GM23248 (cell line): ENCODE measurements at regions not wholly inside any gene's neighbourhood (a gene's known extent, or its start where the extent isn't known, plus 50 kb on each side); places are given as distances from the start of the nearest gene placed in this dataset.

Experiments
- DNase-seq: peaks from one replicate; pipeline ENCODE4 v3.0.0-alpha.2; 2015
- H2AFZ ChIP-seq: fragments of 200-600 bp; sonication (generic); 2 replicates; pipeline ENCODE4 v1.6.1; 2016; ENCODE audit warnings: antibody characterized with exemption
- H3F3A ChIP-seq: fragments of 200-600 bp; sonication (generic); 2 replicates; pipeline ENCODE4 v1.6.1; 2016; ENCODE audit warnings: mild to moderate bottlenecking, antibody characterized with exemption, mixed run types; ENCODE audit not compliant: insufficient read depth
- H3K27ac ChIP-seq: fragments of 200-600 bp; sonication (generic); 2 replicates; pipeline ENCODE4 v1.5.1; 2016; ENCODE audit warnings: mild to moderate bottlenecking
- H3K27me3 ChIP-seq: fragments of 200-600 bp; sonication (generic); replicated peaks from 2 replicates; pipeline ENCODE4 v1.6.1; 2016; ENCODE audit warnings: mild to moderate bottlenecking; ENCODE audit not compliant: insufficient read depth
- H3K36me3 ChIP-seq: fragments of 200-600 bp; sonication (generic); 2 replicates; pipeline ENCODE4 v1.6.1; 2016; ENCODE audit warnings: low read depth, mild to moderate bottlenecking
- H3K4me1 ChIP-seq: fragments of 200-600 bp; sonication (generic); 2 replicates; pipeline ENCODE4 v1.6.1; 2016; ENCODE audit warnings: mild to moderate bottlenecking; ENCODE audit not compliant: insufficient read depth
- H3K4me2 ChIP-seq: fragments of 200-600 bp; sonication (generic); one replicate; pipeline ENCODE4 v1.6.1; 2016; ENCODE audit warnings: mild to moderate bottlenecking; ENCODE audit not compliant: unreplicated experiment
- H3K4me3 ChIP-seq: fragments of 200-600 bp; sonication (generic); 2 replicates; pipeline ENCODE4 v1.5.1; 2016; ENCODE audit warnings: mild to moderate bottlenecking
- H3K79me2 ChIP-seq: fragments of 200-600 bp; sonication (generic); 2 replicates; pipeline ENCODE4 v1.6.1; 2016; ENCODE audit warnings: mild to moderate bottlenecking; ENCODE audit not compliant: insufficient read depth
- H3K9ac ChIP-seq: fragments of 200-600 bp; sonication (generic); 2 replicates; pipeline ENCODE4 v1.6.1; 2016; ENCODE audit warnings: mild to moderate bottlenecking
- H3K9me2 ChIP-seq: fragments of 200-600 bp; sonication (generic); 2 replicates; pipeline ENCODE4 v1.6.1; 2016; ENCODE audit warnings: mixed run types, mild to moderate bottlenecking, moderate library complexity; ENCODE audit not compliant: insufficient read depth
- H3K9me3 ChIP-seq: fragments of 200-600 bp; sonication (generic); one replicate; pipeline ENCODE4 v1.6.1; 2017; ENCODE audit warnings: low read depth
- H4K20me1 ChIP-seq: fragments of 200-600 bp; sonication (generic); 2 replicates; pipeline ENCODE4 v1.6.0; 2016; ENCODE audit not compliant: insufficient read depth
- EZH2 ChIP-seq: fragments of 200-600 bp; sonication (generic); IDR thresholded peaks from 2 replicates; pipeline ENCODE4 v1.6.1; 2018; ENCODE audit warnings: antibody characterized with exemption, mild to moderate bottlenecking; ENCODE audit not compliant: insufficient read depth, poor library complexity, severe bottlenecking
- EZH2phosphoT487 ChIP-seq: fragments of 200-600 bp; sonication (generic); IDR thresholded peaks from 2 replicates; pipeline ENCODE4 v1.6.1; 2018; ENCODE audit warnings: antibody characterized with exemption, moderate library complexity, mild to moderate bottlenecking, low read depth; ENCODE audit not compliant: insufficient read depth
- WGBS, 2 experiments: methylation state at CpG; one replicate each; pipeline ENCODE4 v1.1.6; 2015 to 2017; ENCODE audit warnings: low lambda C conversion rate in 2 of 2, low coverage in 1 of 2; ENCODE audit errors: missing lambda C conversion rate in 2 of 2; 5-methylcytosine and 5-hydroxymethylcytosine counted together
- in situ Hi-C: fragments of 300-500 bp; cut with MboI; formaldehyde crosslinking; loops from 2 replicates; pipeline ENCODE4 v1.15.0; 2020

DNA sequence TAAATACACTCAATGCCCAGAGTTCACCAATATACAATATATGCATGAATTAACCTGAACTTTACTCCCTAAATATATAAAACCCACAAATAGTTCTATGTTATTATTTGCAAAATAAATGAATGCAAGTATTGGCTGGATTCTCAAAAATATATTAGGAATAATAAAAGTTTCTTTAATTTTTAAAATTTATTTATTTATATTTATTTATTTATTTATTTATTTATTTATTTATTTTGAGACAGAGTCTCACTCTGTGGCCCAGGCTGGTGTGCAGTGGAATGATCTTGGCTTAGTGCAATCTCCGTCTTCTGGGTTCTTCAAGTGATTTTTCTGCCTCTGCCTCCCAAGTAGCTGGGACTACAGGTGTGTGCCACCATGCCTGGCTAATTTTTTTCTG lies 88.7 kb upstream of the TMEFF2 start:
- 81 to 88% methylated on average over 1 of the region's 1 CpG for WGBS, 2 experiments
- no peak overlapping the region for H3K9ac ChIP-seq
- H3K9me3 ChIP-seq, result no peaks in the 10 kb centered on the region
- H4K20me1 ChIP-seq, result no peaks in the 10 kb centered on the region
- DNase-seq, result no peak
- no peak overlapping the region for H3K4me3 ChIP-seq
- no peak overlapping the region for H3K4me2 ChIP-seq
- H2AFZ ChIP-seq, result no peak overlapping the region
- TF ChIP-seq EZH2phosphoT487 (no peak), EZH2 (no peak)
- no peaks in the 10 kb centered on the region for H3F3A ChIP-seq
- no peaks in the 10 kb centered on the region for H3K79me2 ChIP-seq
- in situ Hi-C loops, result loop anchor here (25.0 kb wide), 2 partner anchors 471 to 721 kb away; no protein-coding TSS in a partner anchor
- H3K36me3 ChIP-seq, result no peaks in the 10 kb centered on the region
- no peaks in the 10 kb centered on the region for H3K27me3 ChIP-seq
- H3K27ac ChIP-seq, result no peak overlapping the region
- H3K4me1 ChIP-seq, result no peaks in the 10 kb centered on the region
- no peaks in the 10 kb centered on the region for H3K9me2 ChIP-seq

- Histone ChIP-seq H3K4me3 (no peak overlapping the region), H3K9ac (no peak overlapping the region), H3K4me2 (no peak overlapping the region), H3K9me3 (no peaks in the 10 kb centered on the region), H2AFZ (no peak overlapping the region), H3K27me3 (no peaks in the 10 kb centered on the region), H3K79me2 (no peaks in the 10 kb centered on the region), H3K9me2 (no peaks in the 10 kb centered on the region), H3K36me3 (no peaks in the 10 kb centered on the region), H3K27ac (no peak overlapping the region), H4K20me1 (no peaks in the 10 kb centered on the region), H3F3A (no peaks in the 10 kb centered on the region), H3K4me1 (no peaks in the 10 kb centered on the region)
- DNase-seq, result no peak
- in situ Hi-C loops, result loop anchor here (25.0 kb wide), 2 partner anchors 466 to 716 kb away; no protein-coding TSS in a partner anchor
- no peak for TF ChIP-seq EZH2phosphoT487
- no peak for TF ChIP-seq EZH2
Observed at GRCh38 chr2:192278701-192279100, 84.0 kb upstream of the TMEFF2 start.

DNA sequence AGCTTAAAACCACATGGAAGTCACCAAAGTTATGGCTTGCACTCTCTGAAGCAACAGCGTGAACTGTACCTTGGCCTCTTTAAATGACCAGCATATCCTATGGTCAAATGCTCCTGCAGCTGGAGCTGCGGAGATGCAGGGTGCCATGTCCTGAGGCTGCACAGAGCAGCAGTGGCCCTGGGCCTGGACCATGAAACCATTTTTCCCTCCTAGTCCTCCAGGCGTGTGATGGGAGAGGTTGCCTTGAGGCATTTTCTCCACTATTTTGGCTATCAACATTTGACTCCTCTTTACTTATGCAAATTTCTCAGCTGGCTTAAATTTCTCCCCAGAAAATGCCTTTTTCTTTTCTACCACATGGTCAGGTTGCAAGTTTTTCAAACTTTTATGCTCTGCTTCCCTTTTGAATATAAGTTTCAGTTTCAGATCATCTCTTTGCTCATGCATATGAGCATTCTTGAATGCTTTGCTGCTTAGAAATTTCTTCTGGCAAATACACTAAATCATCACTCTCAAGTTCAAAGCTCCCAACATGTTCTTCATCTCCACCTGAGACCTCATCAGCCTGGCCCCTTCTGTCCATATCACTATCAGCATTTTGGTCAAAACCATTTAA lies 82.9 kb upstream of the TMEFF2 start:
- DNase-seq, result no peak
- no peaks in the 10 kb centered on the region for H4K20me1 ChIP-seq
- H3K27ac ChIP-seq, result no peak overlapping the region
- no peaks in the 10 kb centered on the region for H3K4me1 ChIP-seq
- H3F3A ChIP-seq, result no peaks in the 10 kb centered on the region
- no peaks in the 10 kb centered on the region for H3K79me2 ChIP-seq
- no peak overlapping the region for H2AFZ ChIP-seq
- TF ChIP-seq EZH2phosphoT487 (no peak), EZH2 (no peak)
- no peaks in the 10 kb centered on the region for H3K27me3 ChIP-seq
- no peaks in the 10 kb centered on the region for H3K9me3 ChIP-seq
- no peaks in the 10 kb centered on the region for H3K9me2 ChIP-seq
- H3K36me3 ChIP-seq, result no peaks in the 10 kb centered on the region
- WGBS, 2 experiments, result 91 to 96% methylated on average over 3 of the region's 3 CpGs
- in situ Hi-C loops, result loop anchor here (25.0 kb wide), 2 partner anchors 465 to 715 kb away; no protein-coding TSS in a partner anchor
- H3K4me2 ChIP-seq, result no peak overlapping the region
- no peak overlapping the region for H3K9ac ChIP-seq
- H3K4me3 ChIP-seq, result no peak overlapping the region

DNA sequence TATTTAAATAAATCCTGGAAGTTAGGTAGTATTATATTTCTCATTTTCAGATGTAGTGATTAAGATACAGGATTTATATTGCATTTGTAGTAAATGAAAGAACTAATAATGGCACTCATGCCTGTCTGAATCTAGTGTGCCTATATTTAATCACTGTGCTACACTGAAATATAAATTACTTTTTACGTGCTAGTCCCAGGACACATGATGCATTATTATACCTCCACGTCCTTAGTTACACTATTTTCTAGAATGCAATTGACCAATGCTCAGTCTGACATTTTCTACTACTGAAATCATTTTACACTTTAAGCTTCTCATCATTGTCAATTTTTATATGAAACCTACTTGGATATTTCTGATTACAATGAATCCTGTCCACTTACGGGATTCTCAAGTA lies 80.9 kb upstream of the TMEFF2 start:
- Histone ChIP-seq H2AFZ (no peak overlapping the region), H3K27ac (no peak overlapping the region), H3K79me2 (no peaks in the 10 kb centered on the region), H3K4me2 (no peak overlapping the region), H4K20me1 (no peaks in the 10 kb centered on the region), H3K4me1 (no peaks in the 10 kb centered on the region), H3K4me3 (no peak overlapping the region), H3K9me2 (no peaks in the 10 kb centered on the region), H3F3A (no peaks in the 10 kb centered on the region), H3K9ac (no peak overlapping the region), H3K36me3 (no peaks in the 10 kb centered on the region), H3K9me3 (no peaks in the 10 kb centered on the region), H3K27me3 (no peaks in the 10 kb centered on the region)
- TF ChIP-seq EZH2, result no peak
- no peak for TF ChIP-seq EZH2phosphoT487
- WGBS, 2 experiments, result 60 to 67% methylated on average over 3 of the region's 3 CpGs
- in situ Hi-C loops, result loop anchor here (25.0 kb wide), 2 partner anchors 463 to 713 kb away; no protein-coding TSS in a partner anchor
- DNase-seq, result no peak

GRCh38 chr2:192267484-192267883 lies 72.8 kb upstream of the TMEFF2 start:
- H3K27ac ChIP-seq, result peak overlapping the region; percentile 47
- H3F3A ChIP-seq, result peaks cover 16% of the 10 kb centered on the region; the same call in 1 of the 2 replicates
- H3K4me2 ChIP-seq, result peak overlapping the region; percentile 50
- H3K4me1 ChIP-seq, result peaks cover 26% of the 10 kb centered on the region
- H2AFZ ChIP-seq, result no peak overlapping the region
- no peaks in the 10 kb centered on the region for H3K36me3 ChIP-seq
- H3K9me2 ChIP-seq, result no peaks in the 10 kb centered on the region
- peak; percentile 88 for DNase-seq
- TF ChIP-seq EZH2phosphoT487 (no peak), EZH2 (no peak)
- H4K20me1 ChIP-seq, result no peaks in the 10 kb centered on the region
- no peaks in the 10 kb centered on the region for H3K27me3 ChIP-seq
- H3K9me3 ChIP-seq, result no peaks in the 10 kb centered on the region
- in situ Hi-C loops, result no loop called here
- H3K79me2 ChIP-seq, result no peaks in the 10 kb centered on the region
- H3K4me3 ChIP-seq, result peak overlapping the region; percentile 26; the same call in 1 of the 2 replicates
- no peak overlapping the region for H3K9ac ChIP-seq
